A549 (cell line): ENCODE measurements at regions not wholly inside any gene's neighbourhood (a gene's known extent, or its start where the extent isn't known, plus 50 kb on each side); places are given as distances from the start of the nearest gene placed in this dataset.

Source experiments
- ATAC-seq, 2 experiments: fragments of 200-7000 bp in 1 of 2; fragments of >200 bp in 1 of 2; cut with Nextera tagmentation in 1 of 2; cut with Tn5 transposase in 1 of 2; 3 replicates each; pipeline versions ENCODE4 v1.8.0 to v1.9.1; 2018 to 2020; ENCODE audit warnings: mild to moderate bottlenecking in 1 of 2, moderate library complexity in 1 of 2
- CTCF ChIA-PET: fragments of 300-600 bp; sonication (Branson Sonifier 250); formaldehyde crosslinking; extraction: SDS; loops from one replicate; lab custom pipeline; 2021; ENCODE audit warnings: antibody characterized with exemption, inconsistent platforms; lab: Yijun Ruan, JAX
- POLR2A ChIA-PET: fragments of 350-600 bp; formaldehyde crosslinking; extraction: SDS; loops from one replicate; lab custom pipeline; 2021; ENCODE audit warnings: antibody characterized with exemption, inconsistent platforms; lab: Yijun Ruan, JAX
- DNase-seq, 2 experiments: peaks; one replicate each; pipeline versions ENCODE4 v3.0.0 to v3.0.0-alpha.2; 2011 to 2016; ENCODE audit warnings: low read depth in 1 of 2, low spot score in 1 of 2
- FAIRE-seq: peaks from 2 replicates; lab custom pipeline; 2011; peaks lifted over from hg19 to GRCh38; lab: Jason Lieb, UNC
- H3K27ac ChIP-seq, 2 experiments: fragments of >200 bp; sonication (Bioruptor Twin); formaldehyde crosslinking; 3 replicates each; pipeline ENCODE4 v1.5.1; 2016 to 2017
- H3K4me1 ChIP-seq: fragments of >200 bp; sonication (Bioruptor Twin); formaldehyde crosslinking; 3 replicates; pipeline ENCODE4 v1.6.1; 2016
- H3K4me2 ChIP-seq: fragments of >200 bp; sonication (Bioruptor Twin); formaldehyde crosslinking; 3 replicates; pipeline ENCODE4 v1.6.1; 2016
- H3K4me3 ChIP-seq: fragments of >200 bp; sonication (Bioruptor Twin); formaldehyde crosslinking; 3 replicates; pipeline ENCODE4 v1.5.1; 2016
- H3K9me3 ChIP-seq: fragments of >200 bp; sonication (Bioruptor Twin); formaldehyde crosslinking; 3 replicates; pipeline ENCODE4 v1.6.1; 2016
- BHLHE40 ChIP-seq: IDR thresholded peaks from 2 replicates; pipeline ENCODE4 v1.6.1; 2012; ENCODE audit warnings: low read depth, low read length, inconsistent platforms
- CBX2 ChIP-seq: fragments of 200-600 bp; sonication (generic); IDR thresholded peaks from 2 replicates; pipeline ENCODE4 v1.6.1; 2016; ENCODE audit warnings: low read depth, mild to moderate bottlenecking, borderline replicate concordance
- CBX8 ChIP-seq: fragments of 200-600 bp; sonication (generic); IDR thresholded peaks from 2 replicates; pipeline ENCODE4 v1.6.1; 2016
- CEBPB ChIP-seq, 2 experiments: fragments of >200 bp in 1 of 2; sonication (Bioruptor Twin) in 1 of 2; formaldehyde crosslinking in 1 of 2; IDR thresholded peaks; 2 replicates each; pipeline ENCODE4 v1.6.1; 2012 to 2016
- EHMT2 ChIP-seq: fragments of 200-600 bp; sonication (generic); IDR thresholded peaks from 2 replicates; pipeline ENCODE4 v1.6.1; 2016; ENCODE audit warnings: antibody characterized with exemption, low read depth, mild to moderate bottlenecking, moderate library complexity
- EP300 ChIP-seq, 2 experiments: fragments of >200 bp; sonication (Bioruptor Twin); formaldehyde crosslinking; IDR thresholded peaks; 2 replicates in 1 of 2; 3 replicates in 1 of 2; pipeline ENCODE4 v1.6.1; 2016 to 2017
- FOXS1 ChIP-seq: fragments of 250-450 bp; sonication (Bioruptor Pico); IDR thresholded peaks from 2 replicates; pipeline ENCODE4 v1.5.0; 2020; ENCODE audit warnings: mild to moderate bottlenecking, moderate library complexity
- HEYL ChIP-seq: fragments of 250-450 bp; sonication (Bioruptor Pico); IDR thresholded peaks from 2 replicates; pipeline ENCODE4 v1.8.0; 2021; ENCODE audit warnings: mild to moderate bottlenecking, moderate library complexity
- HOXA7 ChIP-seq: fragments of 250-450 bp; sonication (Bioruptor Pico); IDR thresholded peaks from 2 replicates; pipeline ENCODE4 v1.5.0; 2020; ENCODE audit warnings: mild to moderate bottlenecking, moderate library complexity
- KDM1A ChIP-seq: fragments of 200-600 bp; sonication (generic); IDR thresholded peaks from 2 replicates; pipeline ENCODE4 v1.6.1; 2016; ENCODE audit warnings: low read depth, mild to moderate bottlenecking
- MAFK ChIP-seq: fragments of 450-650 bp; IDR thresholded peaks from 2 replicates; pipeline ENCODE4 v1.6.1; 2014; ENCODE audit not compliant: partially characterized antibody
- MAZ ChIP-seq: fragments of 150-350 bp; IDR thresholded peaks from 2 replicates; pipeline ENCODE4 v1.6.1; 2014; ENCODE audit warnings: antibody characterized with exemption, low read depth, low read length, borderline replicate concordance
- NPAS2 ChIP-seq: fragments of 250-450 bp; sonication (Bioruptor Pico); IDR thresholded peaks from 2 replicates; pipeline ENCODE4 v1.8.0; 2022; ENCODE audit warnings: mild to moderate bottlenecking, moderate library complexity, borderline replicate concordance
- POLR2AphosphoS2 ChIP-seq: conservative IDR thresholded peaks from 2 replicates; pipeline ENCODE4 v1.6.1; 2012; ENCODE audit warnings: low read length, improper control_type of control experiment, inconsistent platforms
- RAD21 ChIP-seq, 2 experiments: fragments of >200 bp in 1 of 2; sonication (Bioruptor Twin) in 1 of 2; formaldehyde crosslinking in 1 of 2; IDR thresholded peaks in 1 of 2; conservative IDR thresholded peaks in 1 of 2; 2 replicates in 1 of 2; 3 replicates in 1 of 2; pipeline ENCODE4 v1.6.1; 2012 to 2018; ENCODE audit warnings: inconsistent platforms in 1 of 2
- RARB ChIP-seq: fragments of 250-450 bp; sonication (Bioruptor Pico); IDR thresholded peaks from 2 replicates; pipeline ENCODE4 v1.8.0; 2021; ENCODE audit warnings: mild to moderate bottlenecking, moderate library complexity
- RCOR1 ChIP-seq: fragments of 150-350 bp; IDR thresholded peaks from 2 replicates; pipeline ENCODE4 v1.6.1; 2014; ENCODE audit warnings: antibody characterized with exemption, low read length, low read depth
- RFX5 ChIP-seq: fragments of 450-650 bp; IDR thresholded peaks from 2 replicates; pipeline ENCODE4 v1.7.1; 2014; ENCODE audit warnings: antibody characterized with exemption, mild to moderate bottlenecking, moderate library complexity
- SMC3 ChIP-seq: fragments of >200 bp; sonication (Bioruptor Twin); formaldehyde crosslinking; IDR thresholded peaks from 3 replicates; pipeline ENCODE4 v1.6.1; 2018; ENCODE audit warnings: inconsistent platforms
- SREBF2 ChIP-seq: fragments of 450-650 bp; IDR thresholded peaks from 2 replicates; pipeline ENCODE4 v1.6.1; 2014; ENCODE audit warnings: mild to moderate bottlenecking, moderate library complexity
- TFCP2L1 ChIP-seq: fragments of 250-450 bp; sonication (Bioruptor Pico); IDR thresholded peaks from 2 replicates; pipeline ENCODE4 v1.5.0; 2021; ENCODE audit warnings: mild to moderate bottlenecking
- TP53 ChIP-seq: fragments of 250-450 bp; sonication (Bioruptor Pico); IDR thresholded peaks from 2 replicates; pipeline ENCODE4 v1.5.0; 2021; ENCODE audit warnings: mild to moderate bottlenecking, moderate library complexity
- ZC3H11A ChIP-seq: fragments of 450-650 bp; IDR thresholded peaks from 2 replicates; pipeline ENCODE4 v1.6.1; 2014; ENCODE audit warnings: antibody characterized with exemption, mild to moderate bottlenecking
- ZNF302 ChIP-seq: fragments of 250-450 bp; sonication (Bioruptor Pico); IDR thresholded peaks from 2 replicates; pipeline ENCODE4 v1.9.0; 2021; ENCODE audit warnings: inconsistent platforms, mild to moderate bottlenecking, moderate library complexity
- ZSCAN20 ChIP-seq: fragments of 250-450 bp; sonication (Bioruptor Pico); IDR thresholded peaks from 2 replicates; pipeline ENCODE4 v1.8.0; 2022; ENCODE audit warnings: mild to moderate bottlenecking, moderate library complexity
- TF ChIP-seq, protein P1 (sequence below): IDR thresholded peaks from 2 replicates; pipeline ENCODE4 v1.6.1; 2012
- TF ChIP-seq, protein P2 (sequence below): fragments of 450-650 bp; IDR thresholded peaks from 2 replicates; pipeline ENCODE4 v1.6.1; 2014; ENCODE audit warnings: antibody characterized with exemption
- TF ChIP-seq, protein P3 (sequence below): fragments of 150-350 bp; IDR thresholded peaks from 2 replicates; pipeline ENCODE4 v1.6.1; 2014; ENCODE audit warnings: low read depth, mild to moderate bottlenecking, low read length
- TF ChIP-seq, protein P4 (sequence below): fragments of >200 bp; sonication (Bioruptor Twin); formaldehyde crosslinking; IDR thresholded peaks from 3 replicates; pipeline ENCODE4 v1.6.1; 2016

DNA sequence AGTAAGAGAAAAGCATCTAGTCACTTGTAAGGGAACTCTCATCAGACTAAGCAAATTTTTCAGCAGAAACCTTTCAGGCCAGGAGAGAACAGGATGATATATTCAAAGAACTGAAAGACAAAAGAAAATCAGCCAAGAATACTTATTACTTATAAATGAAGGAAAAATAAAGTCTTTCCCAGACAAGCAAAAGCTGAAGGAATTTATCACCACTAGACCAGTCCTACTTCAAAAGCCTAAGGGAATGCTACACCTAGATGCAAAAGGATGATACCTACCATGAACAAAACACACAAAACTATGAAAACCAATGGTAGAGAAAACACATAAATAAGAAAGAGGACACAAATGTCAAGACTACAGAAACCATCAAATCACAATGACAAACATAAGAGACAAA lies 126.6 kb upstream of the ABCB5 start:
- ChIA-PET POLR2A (no interaction called here), CTCF (no interaction called here)
- H3K4me1 ChIP-seq: no peaks in the 10 kb centered on the region
- peaks cover 30% of the 10 kb centered on the region for H3K9me3 ChIP-seq
- DNase-seq (peak in 1 of 2 experiments; percentile 4), ATAC-seq (no peak), FAIRE-seq (peak; percentile 18)
- H3K4me3 ChIP-seq: no peak overlapping the region
- TF ChIP-seq FOXS1 (CRISPR knock-in tag) (no peak), TP53 (no peak), RFX5 (no peak), TFCP2L1 (no peak), CEBPB (IDR thresholded peaks at IDR 0.05) (no peak), MAZ (no peak), EP300 (IDR thresholded peaks at IDR 0.05) (no peak), RAD21 (conservative IDR thresholded peaks at IDR 0.05 in 1 of 2, IDR thresholded peaks at IDR 0.05 in 1 of 2) (no peak), BHLHE40 (no peak), CBX2 (no peak), CBX8 (no peak), ZSCAN20 (no peak), HEYL (CRISPR knock-in tag) (no peak), ZNF302 (CRISPR knock-in tag) (no peak)
- TF ChIP-seq, protein P1, sequence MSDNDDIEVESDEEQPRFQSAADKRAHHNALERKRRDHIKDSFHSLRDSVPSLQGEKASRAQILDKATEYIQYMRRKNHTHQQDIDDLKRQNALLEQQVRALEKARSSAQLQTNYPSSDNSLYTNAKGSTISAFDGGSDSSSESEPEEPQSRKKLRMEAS: no peak
- no peak overlapping the region for H3K27ac ChIP-seq
- no peak overlapping the region for H3K4me2 ChIP-seq

DNA sequence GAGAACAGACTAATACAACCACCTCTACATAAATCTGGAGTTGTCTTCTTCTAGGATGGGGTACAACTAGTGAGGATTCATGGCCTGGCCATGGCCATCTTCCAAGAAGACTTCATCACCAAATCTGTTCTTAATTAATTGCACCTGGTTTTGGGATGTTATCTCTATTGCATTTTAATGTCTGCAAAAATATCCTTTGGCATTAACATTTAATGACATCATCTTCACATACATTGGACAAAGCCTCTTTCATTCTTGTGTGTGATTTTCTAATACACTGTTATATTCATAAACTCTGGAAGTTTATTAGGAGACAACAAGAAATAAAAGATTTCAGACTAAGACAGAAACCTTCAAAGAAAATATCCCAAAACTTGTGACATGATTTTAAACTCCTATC lies 124.2 kb upstream of the ABCB5 start:
- H3K4me3 ChIP-seq: no peak overlapping the region
- DNase-seq (no peak), FAIRE-seq (no peak), ATAC-seq (no peak)
- H3K4me1 ChIP-seq: no peaks in the 10 kb centered on the region
- TF ChIP-seq, protein P2, sequence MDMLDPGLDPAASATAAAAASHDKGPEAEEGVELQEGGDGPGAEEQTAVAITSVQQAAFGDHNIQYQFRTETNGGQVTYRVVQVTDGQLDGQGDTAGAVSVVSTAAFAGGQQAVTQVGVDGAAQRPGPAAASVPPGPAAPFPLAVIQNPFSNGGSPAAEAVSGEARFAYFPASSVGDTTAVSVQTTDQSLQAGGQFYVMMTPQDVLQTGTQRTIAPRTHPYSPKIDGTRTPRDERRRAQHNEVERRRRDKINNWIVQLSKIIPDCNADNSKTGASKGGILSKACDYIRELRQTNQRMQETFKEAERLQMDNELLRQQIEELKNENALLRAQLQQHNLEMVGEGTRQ: no peak
- no peak for TF ChIP-seq POLR2AphosphoS2
- no peak for TF ChIP-seq HEYL (CRISPR knock-in tag)
- TF ChIP-seq MAFK: no peak
- TF ChIP-seq, protein P3, sequence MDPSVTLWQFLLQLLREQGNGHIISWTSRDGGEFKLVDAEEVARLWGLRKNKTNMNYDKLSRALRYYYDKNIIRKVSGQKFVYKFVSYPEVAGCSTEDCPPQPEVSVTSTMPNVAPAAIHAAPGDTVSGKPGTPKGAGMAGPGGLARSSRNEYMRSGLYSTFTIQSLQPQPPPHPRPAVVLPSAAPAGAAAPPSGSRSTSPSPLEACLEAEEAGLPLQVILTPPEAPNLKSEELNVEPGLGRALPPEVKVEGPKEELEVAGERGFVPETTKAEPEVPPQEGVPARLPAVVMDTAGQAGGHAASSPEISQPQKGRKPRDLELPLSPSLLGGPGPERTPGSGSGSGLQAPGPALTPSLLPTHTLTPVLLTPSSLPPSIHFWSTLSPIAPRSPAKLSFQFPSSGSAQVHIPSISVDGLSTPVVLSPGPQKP: no peak
- no peak for TF ChIP-seq ZC3H11A
- TF ChIP-seq RCOR1: no peak
- TF ChIP-seq ZNF302 (CRISPR knock-in tag): no peak
- TF ChIP-seq KDM1A: no peak
- TF ChIP-seq SREBF2: no peak
- TF ChIP-seq EHMT2: no peak
- no peak for TF ChIP-seq SMC3
- TF ChIP-seq HOXA7 (CRISPR knock-in tag): no peak
- TF ChIP-seq RARB (CRISPR knock-in tag): no peak
- TF ChIP-seq, protein P4, sequence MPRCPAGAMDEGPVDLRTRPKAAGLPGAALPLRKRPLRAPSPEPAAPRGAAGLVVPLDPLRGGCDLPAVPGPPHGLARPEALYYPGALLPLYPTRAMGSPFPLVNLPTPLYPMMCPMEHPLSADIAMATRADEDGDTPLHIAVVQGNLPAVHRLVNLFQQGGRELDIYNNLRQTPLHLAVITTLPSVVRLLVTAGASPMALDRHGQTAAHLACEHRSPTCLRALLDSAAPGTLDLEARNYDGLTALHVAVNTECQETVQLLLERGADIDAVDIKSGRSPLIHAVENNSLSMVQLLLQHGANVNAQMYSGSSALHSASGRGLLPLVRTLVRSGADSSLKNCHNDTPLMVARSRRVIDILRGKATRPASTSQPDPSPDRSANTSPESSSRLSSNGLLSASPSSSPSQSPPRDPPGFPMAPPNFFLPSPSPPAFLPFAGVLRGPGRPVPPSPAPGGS: no peak
- TF ChIP-seq NPAS2: no peak
- TF ChIP-seq BHLHE40: no peak
- TF ChIP-seq RAD21 (conservative IDR thresholded peaks at IDR 0.05 in 1 of 2, IDR thresholded peaks at IDR 0.05 in 1 of 2): no peak
- POLR2A ChIA-PET: no interaction called here
- CTCF ChIA-PET: no interaction called here
- H3K9me3 ChIP-seq: peaks cover 30% of the 10 kb centered on the region
- no peak overlapping the region for H3K27ac ChIP-seq
- no peak overlapping the region for H3K4me2 ChIP-seq
